ENCODE measurements at regions not wholly inside any gene's neighbourhood (a gene's known extent, or its start where the extent isn't known, plus 50 kb on each side); places are given as distances from the start of the nearest gene placed in this dataset.

DNA sequence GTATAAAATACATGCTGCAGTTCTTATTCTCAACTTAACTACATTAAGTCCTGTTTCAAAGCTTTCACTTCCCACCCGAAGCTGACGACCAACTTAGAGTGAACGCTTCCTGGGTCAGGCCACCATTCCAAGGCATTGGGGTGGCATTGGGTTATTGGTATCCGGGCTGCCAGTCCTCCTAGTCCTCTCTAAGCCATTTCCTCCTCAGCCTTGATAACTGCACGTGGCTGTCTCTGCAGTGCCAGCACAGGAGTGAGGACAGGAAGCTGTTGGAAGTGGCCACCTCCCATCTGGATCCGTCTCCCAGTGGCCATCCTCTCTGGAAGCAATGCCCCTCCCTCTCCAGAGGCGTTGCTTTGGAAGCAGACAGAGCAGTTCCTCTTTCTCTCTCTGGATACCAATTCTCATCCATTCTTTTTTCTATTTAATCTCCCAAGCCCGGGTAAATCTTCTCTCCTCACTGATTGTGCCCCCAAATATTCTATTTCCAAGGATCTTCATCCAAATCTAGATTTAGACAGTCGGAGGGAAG lies 354.7 kb downstream of the EIPR1 start:
- DNase-seq (no peak), ATAC-seq (replicated peaks in 1 of 4) (no peak)
- Mint-ChIP-seq H3K4me1 (no peaks in the 10 kb centered on the region), H3K4me3 (no peak overlapping the region), H3K27me3 (peaks cover 8 to 14% of the 10 kb centered on the region in 2 donors), H3K36me3 (no peaks in the 10 kb centered on the region), H3K9me3 (peaks cover 2 to 3% (median 3%) of the 10 kb centered on the region in 3 donors), H3K27ac (no peak overlapping the region)
- H3K27me3 ChIP-seq (replicated peaks in 1 of 2; ENCODE audit: control insufficient read depth in 2 of 2, extremely low read depth in 1 of 2, insufficient read depth in 2 of 2, low read length in 1 of 2): peaks cover 0 to 13% of the 10 kb centered on the region in 2 experiments
- H3K27ac ChIP-seq (ENCODE audit: low read length): no peak overlapping the region
- WGBS (ENCODE audit: insufficient coverage): 13% methylated on average over 2 of the region's 9 CpGs
- no peaks in the 10 kb centered on the region for H3K4me1 ChIP-seq (ENCODE audit: control insufficient read depth in 1 of 2, extremely low read depth in 1 of 2, insufficient read depth in 2 of 2, low read length in 2 of 2)
- CTCF ChIA-PET: no interaction called here
- POLR2A ChIA-PET: no interaction called here
- H3K9me3 ChIP-seq: no peaks in the 10 kb centered on the region
- no peak overlapping the region for H3K4me3 ChIP-seq (ENCODE audit: control insufficient read depth in 1 of 2, extremely low read depth in 1 of 2, low read length in 1 of 2)
- no peaks in the 10 kb centered on the region for H3K36me3 ChIP-seq (ENCODE audit: control insufficient read depth in 2 of 2, extremely low read depth in 1 of 2, insufficient read depth in 1 of 2, low read length in 1 of 2)

DNA sequence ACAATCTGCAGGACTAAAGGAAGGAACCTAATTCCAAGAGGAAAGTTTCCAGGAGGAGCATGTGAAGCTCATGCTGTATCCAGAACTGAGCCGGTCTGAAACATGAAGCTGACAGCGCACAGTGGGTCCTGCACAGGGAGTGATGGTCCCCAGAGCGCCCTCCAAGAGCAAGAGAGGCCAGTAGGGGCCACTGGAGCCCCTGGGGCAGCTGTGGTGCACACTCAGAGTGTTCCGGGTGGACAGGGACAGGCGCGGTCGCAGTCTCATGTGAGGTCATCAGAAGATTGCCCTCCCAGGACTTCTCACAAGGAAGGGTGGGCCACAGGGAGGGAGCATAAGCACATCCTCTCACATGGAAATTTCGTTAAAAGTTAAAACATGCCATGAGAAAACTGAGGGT lies 355.9 kb downstream of the EIPR1 start:
- no peaks in the 10 kb centered on the region for H3K36me3 ChIP-seq (ENCODE audit: control insufficient read depth in 2 of 2, extremely low read depth in 1 of 2, insufficient read depth in 1 of 2, low read length in 1 of 2)

DNA sequence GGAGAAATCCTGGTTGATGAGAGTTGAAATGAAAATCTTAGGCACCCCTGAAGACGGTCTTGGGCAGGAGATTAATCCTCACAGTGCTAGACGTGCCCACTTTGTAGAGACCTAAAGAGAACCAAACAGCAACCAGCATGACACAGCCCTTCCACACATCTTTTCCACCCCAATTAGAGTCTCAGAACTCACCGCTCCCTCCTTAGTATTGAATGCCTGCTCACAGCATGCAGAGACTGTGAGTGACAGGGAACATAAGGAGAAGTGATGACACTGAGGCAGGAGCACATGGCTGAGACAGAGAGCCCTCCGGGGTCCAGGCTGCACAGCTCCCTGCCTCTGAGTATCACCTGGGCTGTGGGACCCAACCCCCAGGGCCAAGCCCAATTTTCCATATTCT lies 367.6 kb downstream of the EIPR1 start:
- DNase-seq (no peak), ATAC-seq (replicated peaks in 1 of 4) (no peak)
- no peak overlapping the region for H3K4me3 Mint-ChIP-seq
- Histone ChIP-seq H3K36me3 (ENCODE audit: control insufficient read depth in 2 of 2, extremely low read depth in 1 of 2, insufficient read depth in 1 of 2, low read length in 1 of 2) (no peaks in the 10 kb centered on the region), H3K27ac (ENCODE audit: low read length) (no peak overlapping the region), H3K27me3 (replicated peaks in 1 of 2; ENCODE audit: control insufficient read depth in 2 of 2, extremely low read depth in 1 of 2, insufficient read depth in 2 of 2, low read length in 1 of 2) (peaks cover 0 to 22% of the 10 kb centered on the region in 2 experiments), H3K4me3 (ENCODE audit: control insufficient read depth in 1 of 2, extremely low read depth in 1 of 2, low read length in 1 of 2) (no peak overlapping the region), H3K9me3 (peaks cover 2% of the 10 kb centered on the region), H3K4me1 (ENCODE audit: control insufficient read depth in 1 of 2, extremely low read depth in 1 of 2, insufficient read depth in 2 of 2, low read length in 2 of 2) (no peaks in the 10 kb centered on the region)
- POLR2A ChIA-PET: no interaction called here
- peaks cover 30 to 31% of the 10 kb centered on the region in 2 donors for H3K27me3 Mint-ChIP-seq
- H3K36me3 Mint-ChIP-seq: no peaks in the 10 kb centered on the region
- H3K27ac Mint-ChIP-seq: no peak overlapping the region
- CTCF ChIA-PET: no interaction called here
- 82% methylated on average over 2 of the region's 4 CpGs for WGBS (ENCODE audit: insufficient coverage)
- peaks cover 11 to 12% (median 11%) of the 10 kb centered on the region in 3 donors for H3K9me3 Mint-ChIP-seq
- H3K4me1 Mint-ChIP-seq: no peaks in the 10 kb centered on the region

More for the DNA sequence above, 355.9 kb downstream of the EIPR1 start:
- H3K4me3 ChIP-seq (ENCODE audit: control insufficient read depth in 1 of 2, extremely low read depth in 1 of 2, low read length in 1 of 2): no peak overlapping the region
- ATAC-seq (replicated peaks in 1 of 4) (no peak), DNase-seq (no peak)
- H3K27me3 Mint-ChIP-seq: peaks cover 8 to 12% of the 10 kb centered on the region in 2 donors
- no peak overlapping the region for H3K27ac ChIP-seq (ENCODE audit: low read length)
- H3K27me3 ChIP-seq (replicated peaks in 1 of 2; ENCODE audit: control insufficient read depth in 2 of 2, extremely low read depth in 1 of 2, insufficient read depth in 2 of 2, low read length in 1 of 2): peaks cover 0 to 13% of the 10 kb centered on the region in 2 experiments
- H3K9me3 ChIP-seq: no peaks in the 10 kb centered on the region
- H3K36me3 Mint-ChIP-seq: no peaks in the 10 kb centered on the region
- no peaks in the 10 kb centered on the region for H3K4me1 Mint-ChIP-seq
- peaks cover 3 to 10% (median 4%) of the 10 kb centered on the region in 3 donors for H3K9me3 Mint-ChIP-seq
- H3K4me3 Mint-ChIP-seq: no peak overlapping the region
- H3K4me1 ChIP-seq (ENCODE audit: control insufficient read depth in 1 of 2, extremely low read depth in 1 of 2, insufficient read depth in 2 of 2, low read length in 2 of 2): no peaks in the 10 kb centered on the region
- CTCF ChIA-PET: no interaction called here
- H3K27ac Mint-ChIP-seq: no peak overlapping the region
- POLR2A ChIA-PET: no interaction called here
- 84% methylated on average over 8 of the region's 8 CpGs for WGBS (ENCODE audit: insufficient coverage)

DNA sequence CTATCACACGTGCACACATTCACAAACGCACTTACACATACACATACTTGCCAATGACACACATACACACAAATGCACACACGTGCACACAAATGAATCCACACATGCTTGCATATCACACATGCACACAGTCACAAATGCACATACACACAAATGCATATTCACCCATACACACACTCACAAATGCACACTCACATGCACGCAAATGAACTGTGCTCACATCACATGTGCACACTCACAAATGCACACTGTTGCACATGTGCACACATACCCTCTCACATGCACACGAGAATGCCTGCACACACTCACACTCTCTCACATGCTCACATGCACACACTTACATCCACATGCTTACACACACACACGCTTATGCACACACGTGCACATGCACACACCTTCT lies 368.1 kb downstream of the EIPR1 start:
- ATAC-seq (replicated peaks in 1 of 4) (no peak), DNase-seq (no peak)
- H3K36me3 Mint-ChIP-seq: no peaks in the 10 kb centered on the region
- 81% methylated on average over 6 of the region's 7 CpGs for WGBS (ENCODE audit: insufficient coverage)
- no peak overlapping the region for H3K27ac Mint-ChIP-seq
- Histone ChIP-seq H3K4me1 (ENCODE audit: control insufficient read depth in 1 of 2, extremely low read depth in 1 of 2, insufficient read depth in 2 of 2, low read length in 2 of 2) (no peaks in the 10 kb centered on the region), H3K27me3 (replicated peaks in 1 of 2; ENCODE audit: control insufficient read depth in 2 of 2, extremely low read depth in 1 of 2, insufficient read depth in 2 of 2, low read length in 1 of 2) (peaks cover 0 to 22% of the 10 kb centered on the region in 2 experiments), H3K36me3 (ENCODE audit: control insufficient read depth in 2 of 2, extremely low read depth in 1 of 2, insufficient read depth in 1 of 2, low read length in 1 of 2) (no peaks in the 10 kb centered on the region), H3K4me3 (ENCODE audit: control insufficient read depth in 1 of 2, extremely low read depth in 1 of 2, low read length in 1 of 2) (no peak overlapping the region), H3K27ac (ENCODE audit: low read length) (no peak overlapping the region), H3K9me3 (peaks cover 2% of the 10 kb centered on the region)
- H3K9me3 Mint-ChIP-seq: peaks cover 11 to 12% (median 11%) of the 10 kb centered on the region in 3 donors
- CTCF ChIA-PET: no interaction called here
- POLR2A ChIA-PET: no interaction called here
- H3K27me3 Mint-ChIP-seq: peaks cover 31 to 35% of the 10 kb centered on the region in 2 donors
- H3K4me3 Mint-ChIP-seq: no peak overlapping the region
- H3K4me1 Mint-ChIP-seq: no peaks in the 10 kb centered on the region

DNA sequence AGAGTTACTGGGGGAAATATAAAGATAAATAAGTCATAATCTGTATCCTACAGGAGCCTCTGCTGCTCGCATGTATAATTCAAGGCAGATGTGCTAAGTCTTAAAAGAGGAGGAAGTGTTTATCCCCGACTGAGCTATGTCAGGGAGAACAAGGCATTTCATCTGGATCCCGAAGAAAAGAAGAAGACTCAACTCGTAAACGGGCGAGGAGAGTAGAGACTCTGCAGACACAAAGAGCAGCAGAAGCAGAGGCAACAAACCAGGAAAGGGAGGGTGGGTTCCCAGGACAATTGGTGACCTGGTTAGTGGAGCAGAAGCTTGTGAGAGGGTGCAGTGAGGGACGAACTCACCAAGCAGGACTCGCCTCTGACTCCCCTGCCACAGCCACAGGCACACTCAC lies 368.6 kb downstream of the EIPR1 start:
- WGBS (ENCODE audit: insufficient coverage): 67% methylated on average over 5 of the region's 8 CpGs
- Histone ChIP-seq H3K4me3 (ENCODE audit: control insufficient read depth in 1 of 2, extremely low read depth in 1 of 2, low read length in 1 of 2) (no peak overlapping the region), H3K4me1 (ENCODE audit: control insufficient read depth in 1 of 2, extremely low read depth in 1 of 2, insufficient read depth in 2 of 2, low read length in 2 of 2) (no peaks in the 10 kb centered on the region), H3K27me3 (replicated peaks in 1 of 2; ENCODE audit: control insufficient read depth in 2 of 2, extremely low read depth in 1 of 2, insufficient read depth in 2 of 2, low read length in 1 of 2) (peaks cover 0 to 22% of the 10 kb centered on the region in 2 experiments), H3K36me3 (ENCODE audit: control insufficient read depth in 2 of 2, extremely low read depth in 1 of 2, insufficient read depth in 1 of 2, low read length in 1 of 2) (no peaks in the 10 kb centered on the region), H3K27ac (ENCODE audit: low read length) (no peak overlapping the region), H3K9me3 (peaks cover 2% of the 10 kb centered on the region)
- Mint-ChIP-seq H3K27me3 (peaks cover 33 to 35% of the 10 kb centered on the region in 2 donors), H3K4me1 (no peaks in the 10 kb centered on the region), H3K4me3 (no peak overlapping the region), H3K27ac (no peak overlapping the region), H3K9me3 (peaks cover 10 to 12% (median 11%) of the 10 kb centered on the region in 3 donors), H3K36me3 (no peaks in the 10 kb centered on the region)
- DNase-seq (no peak), ATAC-seq (replicated peaks in 1 of 4) (no peak)
- ChIA-PET POLR2A (no interaction called here), CTCF (no interaction called here)

DNA sequence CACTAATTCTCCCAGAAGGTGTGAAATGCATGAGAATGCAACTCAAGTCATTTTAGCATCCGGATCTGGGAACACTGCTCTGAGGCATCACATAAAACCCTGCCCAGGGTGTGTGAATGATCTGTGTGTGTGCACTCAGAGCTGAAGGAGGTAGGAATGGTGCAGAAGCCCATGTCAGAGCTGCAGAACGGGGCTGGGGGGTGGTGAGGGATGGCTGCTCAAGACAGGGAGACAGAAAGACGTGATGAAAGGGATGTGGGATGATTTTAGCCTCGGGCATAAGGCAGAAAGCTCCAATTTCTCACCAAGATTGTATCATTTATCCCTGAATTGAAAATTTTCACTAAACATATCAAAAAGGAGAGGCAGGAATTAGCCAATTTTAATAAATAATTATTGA lies 369.1 kb downstream of the EIPR1 start:
- no peak for ATAC-seq (replicated peaks in 1 of 4)
- POLR2A ChIA-PET: no interaction called here
- H3K27ac ChIP-seq (ENCODE audit: low read length): no peak overlapping the region
- H3K4me1 Mint-ChIP-seq: no peaks in the 10 kb centered on the region
- no peaks in the 10 kb centered on the region for H3K36me3 Mint-ChIP-seq
- H3K27ac Mint-ChIP-seq: no peak overlapping the region
- H3K9me3 ChIP-seq: peaks cover 2% of the 10 kb centered on the region
- no peak for DNase-seq
- no CpG with 5 or more reads among the region's 4 CpGs for WGBS (ENCODE audit: insufficient coverage)
- CTCF ChIA-PET: no interaction called here
- H3K27me3 ChIP-seq (replicated peaks in 1 of 2; ENCODE audit: control insufficient read depth in 2 of 2, extremely low read depth in 1 of 2, insufficient read depth in 2 of 2, low read length in 1 of 2): peaks cover 0 to 22% of the 10 kb centered on the region in 2 experiments
- peaks cover 34 to 35% of the 10 kb centered on the region in 2 donors for H3K27me3 Mint-ChIP-seq
- H3K4me3 Mint-ChIP-seq: no peak overlapping the region
- H3K36me3 ChIP-seq (ENCODE audit: control insufficient read depth in 2 of 2, extremely low read depth in 1 of 2, insufficient read depth in 1 of 2, low read length in 1 of 2): no peaks in the 10 kb centered on the region
- no peaks in the 10 kb centered on the region for H3K4me1 ChIP-seq (ENCODE audit: control insufficient read depth in 1 of 2, extremely low read depth in 1 of 2, insufficient read depth in 2 of 2, low read length in 2 of 2)
- no peak overlapping the region for H3K4me3 ChIP-seq (ENCODE audit: control insufficient read depth in 1 of 2, extremely low read depth in 1 of 2, low read length in 1 of 2)
- H3K9me3 Mint-ChIP-seq: peaks cover 6 to 8% (median 6%) of the 10 kb centered on the region in 3 donors

DNA sequence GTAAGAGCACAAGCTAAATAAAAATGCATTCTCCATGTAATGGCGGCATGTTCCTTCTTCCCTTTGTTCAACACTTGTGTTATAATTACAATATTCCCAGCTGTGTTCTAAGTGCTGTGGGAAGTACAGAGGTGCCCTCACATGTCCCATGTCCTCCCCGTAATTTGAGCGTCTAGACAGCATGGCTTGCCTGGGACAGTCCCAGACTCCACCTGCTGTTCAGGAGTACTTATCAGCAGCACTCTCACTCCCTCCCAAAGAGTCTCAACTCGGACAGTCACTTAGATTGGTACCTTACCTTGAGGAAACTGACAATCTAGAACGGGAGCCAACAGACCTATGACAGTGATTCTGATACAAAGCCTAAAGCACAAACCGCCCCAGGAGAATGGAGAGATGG lies 370.5 kb downstream of the EIPR1 start:
- Histone ChIP-seq H3K36me3 (ENCODE audit: control insufficient read depth in 2 of 2, extremely low read depth in 1 of 2, insufficient read depth in 1 of 2, low read length in 1 of 2) (no peaks in the 10 kb centered on the region), H3K4me3 (ENCODE audit: control insufficient read depth in 1 of 2, extremely low read depth in 1 of 2, low read length in 1 of 2) (no peak overlapping the region), H3K27me3 (replicated peaks in 1 of 2; ENCODE audit: control insufficient read depth in 2 of 2, extremely low read depth in 1 of 2, insufficient read depth in 2 of 2, low read length in 1 of 2) (peaks cover 0 to 22% of the 10 kb centered on the region in 2 experiments), H3K27ac (ENCODE audit: low read length) (no peak overlapping the region), H3K9me3 (no peaks in the 10 kb centered on the region), H3K4me1 (ENCODE audit: control insufficient read depth in 1 of 2, extremely low read depth in 1 of 2, insufficient read depth in 2 of 2, low read length in 2 of 2) (no peaks in the 10 kb centered on the region)
- H3K27ac Mint-ChIP-seq: no peak overlapping the region
- H3K4me1 Mint-ChIP-seq: peaks cover 0 to under 1% (median 0%) of the 10 kb centered on the region in 3 donors
- DNase-seq: no peak
- H3K27me3 Mint-ChIP-seq: peaks cover 35% of the 10 kb centered on the region in 2 donors
- H3K4me3 Mint-ChIP-seq: no peak overlapping the region
- ATAC-seq (replicated peaks in 1 of 4): no peak
- ChIA-PET CTCF (no interaction called here), POLR2A (no interaction called here)
- WGBS (ENCODE audit: insufficient coverage): 94% methylated on average over 3 of the region's 6 CpGs
- peaks cover 0 to under 1% (median 0%) of the 10 kb centered on the region in 3 donors for H3K9me3 Mint-ChIP-seq
- H3K36me3 Mint-ChIP-seq: no peaks in the 10 kb centered on the region

Measured in T-cell (primary cell).